Dendritic cell treated with granulocyte-macrophage colony-stimulating factor and Interleukin-4, amounts not matched to agents 40 ng/mL and 50 ng/mL, for 4 days (primary cell): ENCODE measurements at regions not wholly inside any gene's neighbourhood (a gene's known extent, or its start where the extent isn't known, plus 50 kb on each side); places are given as distances from the start of the nearest gene placed in this dataset.
"Not testable (repeated sequence)": the region's sequence is repeated elsewhere in the genome, so short reads cannot be mapped to it uniquely, and the experiment has no call there.

ENCODE experiments used
- H3K27ac Mint-ChIP-seq: one replicate; pipeline ENCODE4 v1.8.0; 2022; ENCODE audit warnings: mild to moderate bottlenecking, mixed read lengths
- H3K27me3 Mint-ChIP-seq: one replicate; pipeline ENCODE4 v1.8.0; 2022; ENCODE audit warnings: mild to moderate bottlenecking, mixed read lengths
- H3K36me3 Mint-ChIP-seq: one replicate; pipeline ENCODE4 v1.8.0; 2022; ENCODE audit warnings: low read depth, mixed read lengths
- H3K4me1 Mint-ChIP-seq: one replicate; pipeline ENCODE4 v1.8.0; 2022; ENCODE audit warnings: low read depth, mixed read lengths
- H3K4me3 Mint-ChIP-seq: one replicate; pipeline ENCODE4 v1.8.0; 2022; ENCODE audit warnings: mild to moderate bottlenecking, moderate library complexity, mixed read lengths
- H3K9me3 Mint-ChIP-seq: one replicate; pipeline ENCODE4 v1.8.0; 2022; ENCODE audit warnings: mixed read lengths
- intact Hi-C: fragments of 100-400 bp; cut with micrococcal nuclease; formaldehyde crosslinking; loops from one replicate; pipeline ENCODE4 v1.15.0; 2022

DNA sequence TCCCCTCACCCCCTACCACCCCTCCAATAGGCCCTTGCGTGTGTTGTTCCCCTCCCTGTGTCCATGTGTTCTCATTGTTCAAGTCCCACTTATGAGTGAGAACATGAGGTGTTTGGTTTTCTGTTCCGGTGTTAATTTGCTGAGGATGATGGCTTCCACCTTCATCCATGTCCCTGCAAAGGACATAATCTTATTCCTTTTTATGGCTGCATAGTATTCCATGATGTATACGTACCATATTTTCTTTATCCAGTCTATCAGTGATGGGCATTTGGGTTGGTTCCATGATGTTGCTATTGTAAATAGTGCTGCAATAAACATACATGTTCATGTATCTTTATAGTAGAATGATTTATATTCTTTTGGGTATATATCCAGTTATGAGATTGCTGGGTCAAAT is 523.6 kb upstream of the TBL1XR1 start:
- H3K27ac Mint-ChIP-seq, H3K27me3 Mint-ChIP-seq, H3K36me3 Mint-ChIP-seq, H3K4me3 Mint-ChIP-seq, H3K9me3 Mint-ChIP-seq: not testable (repeated sequence)
- peaks cover 47% of the 10 kb centered on the region for H3K4me1 Mint-ChIP-seq
- intact Hi-C loops, result loop anchor here (10.0 kb wide), 1 partner anchor 126 kb away; no protein-coding TSS in a partner anchor

DNA sequence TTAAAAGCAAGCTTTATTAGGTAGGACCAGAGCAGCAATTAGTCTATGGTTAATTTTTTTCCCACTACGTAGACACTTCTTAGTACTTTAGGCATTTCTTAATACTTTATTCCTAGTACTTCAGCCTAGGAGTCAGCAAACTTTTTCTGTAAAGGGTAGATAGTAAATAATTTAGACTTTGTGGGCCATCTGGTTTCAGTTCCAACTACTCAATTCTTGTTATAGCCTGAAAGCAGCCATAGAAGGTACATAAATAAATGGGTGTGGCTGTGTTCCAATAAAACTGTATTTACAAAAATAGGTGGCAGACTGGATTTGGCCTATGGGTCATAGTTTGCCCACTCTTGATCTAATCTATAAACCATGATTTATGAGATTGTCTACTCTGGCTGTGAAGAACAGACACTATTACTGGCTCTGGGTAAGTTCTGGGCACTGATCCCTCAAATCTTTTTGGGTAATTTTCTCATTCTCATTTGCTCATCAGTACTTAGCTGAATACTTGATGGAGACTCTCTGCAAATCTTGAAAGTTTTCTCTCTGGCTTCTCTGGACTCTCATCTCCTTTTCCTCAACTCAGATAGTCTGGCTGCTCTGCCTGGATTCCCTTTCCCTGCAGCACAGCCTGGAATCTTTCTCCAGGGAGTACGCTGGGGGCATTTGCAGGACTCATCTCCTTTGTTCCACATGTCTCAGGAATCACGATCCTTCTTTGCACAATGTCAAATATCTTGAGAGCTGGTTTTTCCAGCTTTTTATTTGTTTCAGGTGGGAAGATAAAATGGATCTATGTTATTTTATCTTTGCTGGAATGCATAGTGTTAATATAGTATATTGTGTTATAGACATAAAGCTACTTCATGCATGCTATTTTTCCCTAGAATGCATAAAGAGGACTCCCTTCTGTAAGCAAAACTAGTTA is 524.8 kb upstream of the TBL1XR1 start:
- no peaks in the 10 kb centered on the region for H3K36me3 Mint-ChIP-seq
- intact Hi-C loops, result loop anchor here (10.0 kb wide), 1 partner anchor 127 kb away; no protein-coding TSS in a partner anchor
- no peak overlapping the region for H3K4me3 Mint-ChIP-seq

DNA sequence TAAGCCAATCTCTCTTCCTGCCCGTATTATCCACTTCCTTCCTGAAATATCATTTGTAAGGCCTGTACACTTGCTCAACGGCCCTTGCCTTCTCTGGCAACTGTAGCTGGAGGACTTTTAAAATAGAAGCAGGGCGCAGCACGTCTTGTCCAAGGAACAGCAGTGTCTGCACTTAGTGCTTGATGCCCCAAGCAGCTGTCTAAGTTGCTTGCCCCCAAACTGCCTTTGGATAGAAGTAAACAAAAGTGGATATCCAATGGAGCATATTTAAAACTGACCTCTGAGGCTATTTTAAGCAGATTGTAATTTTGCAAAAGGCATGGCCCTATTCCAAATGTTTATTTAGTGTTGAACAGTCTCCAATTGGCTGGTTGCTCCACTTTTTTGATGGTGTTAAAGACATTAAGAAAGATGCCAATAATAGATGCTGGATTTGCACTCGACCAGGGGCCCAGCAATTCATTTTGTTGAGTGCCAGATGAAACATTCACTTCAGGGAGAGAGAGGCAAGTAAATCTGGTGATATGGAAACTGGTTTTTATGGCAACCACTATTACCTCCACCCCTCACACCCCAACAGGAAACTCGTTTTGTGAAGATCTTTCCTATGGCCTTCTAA is 526.8 kb upstream of the TBL1XR1 start:
- no peak overlapping the region for H3K4me3 Mint-ChIP-seq
- no peaks in the 10 kb centered on the region for H3K9me3 Mint-ChIP-seq
- no peaks in the 10 kb centered on the region for H3K27me3 Mint-ChIP-seq
- H3K36me3 Mint-ChIP-seq, result no peaks in the 10 kb centered on the region
- intact Hi-C loops, result loop anchor here (10.0 kb wide), 1 partner anchor 129 kb away; no protein-coding TSS in a partner anchor
- peak overlapping the region; percentile 64 for H3K27ac Mint-ChIP-seq
- peaks cover 71% of the 10 kb centered on the region for H3K4me1 Mint-ChIP-seq

More for the DNA sequence above, 524.8 kb upstream of the TBL1XR1 start:
- H3K27me3 Mint-ChIP-seq, result no peaks in the 10 kb centered on the region
- H3K27ac Mint-ChIP-seq, result peak overlapping the region; percentile 37
- H3K4me1 Mint-ChIP-seq, result peaks cover 54% of the 10 kb centered on the region
- H3K9me3 Mint-ChIP-seq, result no peaks in the 10 kb centered on the region

DNA sequence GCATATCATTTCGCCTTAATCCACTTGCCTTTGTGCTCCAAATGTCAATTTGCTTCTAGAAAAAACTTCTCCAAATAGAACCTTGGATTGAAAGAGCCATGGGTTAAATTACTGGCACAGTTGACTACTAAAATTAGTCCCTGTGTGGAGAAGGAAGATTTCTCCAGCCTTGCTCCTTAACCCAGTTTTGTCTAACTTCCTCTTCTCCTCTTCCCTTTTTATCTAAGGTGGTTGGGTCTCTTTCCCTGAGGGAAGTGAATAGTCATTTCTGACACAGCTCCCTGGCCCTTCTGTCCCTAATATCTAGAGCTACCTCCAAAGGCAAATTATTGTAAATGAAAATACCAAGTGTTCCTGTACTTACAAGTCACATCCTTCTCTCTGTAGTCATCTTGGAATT is 527.9 kb upstream of the TBL1XR1 start:
- peak overlapping the region; percentile 32 for H3K27ac Mint-ChIP-seq
- no peak overlapping the region for H3K4me3 Mint-ChIP-seq
- H3K36me3 Mint-ChIP-seq, result no peaks in the 10 kb centered on the region
- H3K9me3 Mint-ChIP-seq, result no peaks in the 10 kb centered on the region
- H3K4me1 Mint-ChIP-seq, result peaks cover 69% of the 10 kb centered on the region
- H3K27me3 Mint-ChIP-seq, result no peaks in the 10 kb centered on the region
- intact Hi-C loops, result loop anchor here (10.0 kb wide), 1 partner anchor 130 kb away; no protein-coding TSS in a partner anchor

DNA sequence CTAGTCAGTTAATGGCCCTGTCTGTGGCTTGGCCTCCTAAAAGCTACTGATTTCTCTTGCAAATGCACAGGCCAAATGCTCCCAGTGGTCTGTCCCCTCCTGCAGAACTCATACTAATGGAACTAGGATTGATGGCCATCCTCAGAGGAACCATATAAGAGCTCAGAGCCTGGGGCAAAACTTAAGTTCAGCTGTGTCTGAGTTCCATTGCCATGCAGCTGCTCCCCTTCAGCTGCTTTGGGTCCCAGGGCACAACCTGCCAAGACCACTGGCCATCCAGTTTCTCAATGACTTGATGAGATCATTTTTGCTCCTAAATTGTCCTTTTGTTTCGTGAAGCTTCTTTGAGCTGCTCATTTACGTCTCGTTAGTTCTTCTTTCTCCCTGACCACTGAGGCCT is 529.5 kb upstream of the TBL1XR1 start:
- Mint-ChIP-seq H3K27ac (peak overlapping the region; percentile 25), H3K27me3 (no peaks in the 10 kb centered on the region), H3K9me3 (no peaks in the 10 kb centered on the region), H3K4me1 (peaks cover 66% of the 10 kb centered on the region), H3K4me3 (no peak overlapping the region), H3K36me3 (no peaks in the 10 kb centered on the region)
- intact Hi-C loops, result loop anchor here (10.0 kb wide), 1 partner anchor 132 kb away; no protein-coding TSS in a partner anchor

- H3K4me3 Mint-ChIP-seq, result no peak overlapping the region
- H3K27ac Mint-ChIP-seq, result no peak overlapping the region
- intact Hi-C loops, result loop anchor here (10.0 kb wide), 1 partner anchor 135 kb away; no protein-coding TSS in a partner anchor
- H3K36me3 Mint-ChIP-seq, result no peaks in the 10 kb centered on the region
- no peaks in the 10 kb centered on the region for H3K27me3 Mint-ChIP-seq
- H3K4me1 Mint-ChIP-seq, result peaks cover 43% of the 10 kb centered on the region
- H3K9me3 Mint-ChIP-seq, result no peaks in the 10 kb centered on the region
These were observed 532.8 kb upstream of the TBL1XR1 start for GRCh38 chr3:177729956-177730681.

- intact Hi-C loops, result no loop called here
- H3K9me3 Mint-ChIP-seq, result no peaks in the 10 kb centered on the region
- H3K27me3 Mint-ChIP-seq, result no peaks in the 10 kb centered on the region
- peaks cover 36% of the 10 kb centered on the region for H3K4me1 Mint-ChIP-seq
- H3K27ac Mint-ChIP-seq, result no peak overlapping the region
- no peak overlapping the region for H3K4me3 Mint-ChIP-seq
- no peaks in the 10 kb centered on the region for H3K36me3 Mint-ChIP-seq
These were observed 533.5 kb upstream of the TBL1XR1 start for GRCh38 chr3:177730814-177731213.

- Mint-ChIP-seq H3K4me1 (peaks cover 26% of the 10 kb centered on the region), H3K36me3 (no peaks in the 10 kb centered on the region), H3K9me3 (no peaks in the 10 kb centered on the region), H3K27me3 (no peaks in the 10 kb centered on the region), H3K27ac (no peak overlapping the region), H3K4me3 (no peak overlapping the region)
- intact Hi-C loops, result no loop called here
These were observed 534.5 kb upstream of the TBL1XR1 start for GRCh38 chr3:177731644-177732268.

- no peak overlapping the region for H3K4me3 Mint-ChIP-seq
- no peaks in the 10 kb centered on the region for H3K27me3 Mint-ChIP-seq
These were observed 536.0 kb upstream of the TBL1XR1 start for GRCh38 chr3:177733233-177733632.

GRCh38 chr3:177733936-177734335 is 536.7 kb upstream of the TBL1XR1 start:
- intact Hi-C loops, result no loop called here
- Mint-ChIP-seq H3K4me1 (peaks cover 6% of the 10 kb centered on the region), H3K9me3 (no peaks in the 10 kb centered on the region), H3K4me3 (no peak overlapping the region), H3K27me3 (no peaks in the 10 kb centered on the region), H3K36me3 (no peaks in the 10 kb centered on the region), H3K27ac (no peak overlapping the region)

More at GRCh38 chr3:177733233-177733632, 536.0 kb upstream of the TBL1XR1 start:
- H3K27ac Mint-ChIP-seq, result no peak overlapping the region
- no peaks in the 10 kb centered on the region for H3K9me3 Mint-ChIP-seq
- intact Hi-C loops, result no loop called here
- no peaks in the 10 kb centered on the region for H3K36me3 Mint-ChIP-seq
- H3K4me1 Mint-ChIP-seq, result peaks cover 13% of the 10 kb centered on the region

GRCh38 chr3:177735431-177735830 is 538.1 kb upstream of the TBL1XR1 start:
- peaks cover 4% of the 10 kb centered on the region for H3K4me1 Mint-ChIP-seq
- H3K4me3 Mint-ChIP-seq, result no peak overlapping the region
- H3K27me3 Mint-ChIP-seq, result no peaks in the 10 kb centered on the region
- intact Hi-C loops, result no loop called here
- H3K36me3 Mint-ChIP-seq, result no peaks in the 10 kb centered on the region
- no peaks in the 10 kb centered on the region for H3K9me3 Mint-ChIP-seq
- no peak overlapping the region for H3K27ac Mint-ChIP-seq

- intact Hi-C loops, result no loop called here
- Mint-ChIP-seq H3K36me3 (no peaks in the 10 kb centered on the region), H3K4me1 (peaks cover 6% of the 10 kb centered on the region), H3K4me3 (no peak overlapping the region), H3K27ac (no peak overlapping the region), H3K9me3 (no peaks in the 10 kb centered on the region), H3K27me3 (no peaks in the 10 kb centered on the region)
These were observed 542.2 kb upstream of the TBL1XR1 start for GRCh38 chr3:177739461-177739860.

- Mint-ChIP-seq H3K27ac (no peak overlapping the region), H3K27me3 (no peaks in the 10 kb centered on the region), H3K4me1 (peaks cover 6% of the 10 kb centered on the region), H3K36me3 (no peaks in the 10 kb centered on the region), H3K9me3 (no peaks in the 10 kb centered on the region), H3K4me3 (no peak overlapping the region)
- intact Hi-C loops, result no loop called here
These were observed 543.0 kb upstream of the TBL1XR1 start for GRCh38 chr3:177740254-177740653.
